H1 (cell line): ENCODE measurements at regions not wholly inside any gene's neighbourhood (a gene's known extent, or its start where the extent isn't known, plus 50 kb on each side); places are given as distances from the start of the nearest gene placed in this dataset.

Source experiments
- CTCF ChIA-PET: fragments of 300-600 bp; sonication (Branson Sonifier 250); formaldehyde crosslinking; loops from one replicate; lab custom pipeline; 2021; ENCODE audit not compliant: partially characterized antibody; lab: Charles Lee
- POLR2A ChIA-PET: fragments of 300-600 bp; sonication (Branson Sonifier 250); formaldehyde crosslinking; loops from one replicate; lab custom pipeline; 2021; ENCODE audit warnings: inconsistent platforms; ENCODE audit not compliant: partially characterized antibody; lab: Charles Lee
- DNase-seq, 2 experiments: peaks; one replicate each; pipeline versions ENCODE4 v3.0.0 to v3.0.0-alpha.2; 2010 to 2022; ENCODE audit warnings: low spot score in 2 of 2, low read depth in 1 of 2, mixed read lengths in 1 of 2
- FAIRE-seq: peaks from 2 replicates; lab custom pipeline; 2011; peaks lifted over from hg19 to GRCh38; lab: Jason Lieb, UNC
- H2AFZ ChIP-seq: 2 replicates; pipeline ENCODE4 v1.8.1; 2012; ENCODE audit warnings: low read length, inconsistent platforms
- H2AK5ac ChIP-seq: 2 replicates; pipeline ENCODE4 v1.6.1; 2013; ENCODE audit warnings: low read depth, low read length
- H2BK120ac ChIP-seq: replicated peaks from 2 replicates; pipeline ENCODE3; 2013; ENCODE audit warnings: low read depth, low read length, inconsistent platforms
- H2BK12ac ChIP-seq: 2 replicates; pipeline ENCODE4 v1.6.1; 2013; ENCODE audit warnings: low read depth, low read length
- H2BK15ac ChIP-seq: 2 replicates; pipeline ENCODE4 v1.6.1; 2013; ENCODE audit warnings: low read length
- H2BK20ac ChIP-seq: 2 replicates; pipeline ENCODE4 v1.6.1; 2013; ENCODE audit warnings: low read length
- H2BK5ac ChIP-seq: 2 replicates; pipeline ENCODE4 v1.6.1; 2013; ENCODE audit warnings: low read depth, low read length
- H3K14ac ChIP-seq: 2 replicates; pipeline ENCODE4 v1.6.1; 2013; ENCODE audit warnings: inconsistent platforms; ENCODE audit not compliant: insufficient read length
- H3K18ac ChIP-seq: 2 replicates; pipeline ENCODE4 v1.6.1; 2013; ENCODE audit warnings: low read length; ENCODE audit errors: extremely low read depth
- H3K23ac ChIP-seq: 2 replicates; pipeline ENCODE4 v1.6.1; 2013; ENCODE audit warnings: inconsistent platforms; ENCODE audit not compliant: insufficient read length
- H3K23me2 ChIP-seq: 2 replicates; pipeline ENCODE4 v1.6.1; 2013; ENCODE audit warnings: low read depth, low read length
- H3K27ac ChIP-seq: 2 replicates; pipeline ENCODE4 v1.6.1; 2011; ENCODE audit warnings: low read depth, low read length, inconsistent platforms
- H3K27me3 ChIP-seq, 4 experiments: replicated peaks in 1 of 4; 1 replicate in 1 of 4; 2 replicates in 3 of 4; pipeline versions ENCODE4 v1.6.1 to v1.8.1; 2011 to 2013; ENCODE audit warnings: low read length in 3 of 4, mild to moderate bottlenecking in 3 of 4, inconsistent platforms in 2 of 4, mixed read lengths in 2 of 4, moderate library complexity in 1 of 4; ENCODE audit not compliant: control insufficient read depth in 3 of 4, insufficient read depth in 3 of 4; ENCODE audit errors: extremely low read depth in 1 of 4
- H3K36me3 ChIP-seq, 4 experiments: 2 replicates each; pipeline versions ENCODE4 v1.6.1 to v1.8.1; 2011 to 2013; ENCODE audit warnings: mild to moderate bottlenecking in 4 of 4, low read length in 3 of 4, moderate library complexity in 2 of 4, control low read depth in 1 of 4, inconsistent platforms in 1 of 4; ENCODE audit not compliant: insufficient read depth in 4 of 4, control insufficient read depth in 2 of 4
- H3K4ac ChIP-seq: replicated peaks from 2 replicates; pipeline ENCODE3; 2013; ENCODE audit warnings: low read length, low read depth, mixed read lengths, inconsistent platforms; ENCODE audit not compliant: insufficient read length
- H3K4me1 ChIP-seq, 4 experiments: replicated peaks in 1 of 4; 1 replicate in 1 of 4; 2 replicates in 3 of 4; pipeline versions ENCODE4 v1.6.1 to v1.8.1; 2011 to 2013; ENCODE audit warnings: low read length in 3 of 4, inconsistent platforms in 2 of 4, mixed read lengths in 1 of 4; ENCODE audit not compliant: insufficient read depth in 4 of 4, control insufficient read depth in 3 of 4
- H3K4me2 ChIP-seq, 2 experiments: 2 replicates each; pipeline versions ENCODE4 v1.6.1 to v1.8.1; 2011 to 2013; ENCODE audit warnings: low read depth in 2 of 2, low read length in 2 of 2, control low read depth in 1 of 2, inconsistent platforms in 1 of 2, mild to moderate bottlenecking in 1 of 2; ENCODE audit not compliant: insufficient read depth in 1 of 2
- H3K4me3 ChIP-seq, 4 experiments: fragments of 200-600, 300-600 bp in 1 of 4; sonication (generic), shearing (Covaris generic), sonication (Bioruptor Twin) in 1 of 4; 2 replicates each; pipeline versions ENCODE4 v1.5.1 to v1.8.1; 2011 to 2016; ENCODE audit warnings: low read length in 4 of 4, low read depth in 3 of 4, control low read depth in 2 of 4, inconsistent platforms in 2 of 4, mild to moderate bottlenecking in 2 of 4, mixed read lengths in 1 of 4, moderate library complexity in 1 of 4; ENCODE audit not compliant: insufficient read depth in 2 of 4; ENCODE audit errors: extremely low read depth in 1 of 4
- H3K56ac ChIP-seq: replicated peaks from 2 replicates; pipeline ENCODE3; 2013; ENCODE audit warnings: low read depth, mild to moderate bottlenecking, mixed read lengths, low read length, inconsistent platforms; ENCODE audit not compliant: insufficient read length
- H3K79me1 ChIP-seq: 2 replicates; pipeline ENCODE4 v1.6.1; 2013; ENCODE audit warnings: low read depth, low read length, control low read depth
- H3K79me2 ChIP-seq, 2 experiments: 2 replicates each; pipeline versions ENCODE4 v1.6.1 to v1.8.1; 2012 to 2013; ENCODE audit warnings: low read length in 2 of 2, mild to moderate bottlenecking in 2 of 2, inconsistent platforms in 1 of 2; ENCODE audit not compliant: insufficient read depth in 2 of 2, control insufficient read depth in 1 of 2
- H3K9ac ChIP-seq, 4 experiments: replicated peaks in 1 of 4; 1 replicate in 1 of 4; 2 replicates in 3 of 4; pipeline versions ENCODE4 v1.6.1 to v1.8.1; 2011 to 2013; ENCODE audit warnings: low read depth in 3 of 4, low read length in 3 of 4, control low read depth in 2 of 4, mild to moderate bottlenecking in 2 of 4, moderate library complexity in 2 of 4, inconsistent platforms in 1 of 4; ENCODE audit errors: extremely low read depth in 1 of 4
- H3K9me3 ChIP-seq, 2 experiments: 2 replicates each; pipeline versions ENCODE4 v1.6.1 to v1.8.1; 2012 to 2013; ENCODE audit warnings: mild to moderate bottlenecking in 2 of 2, moderate library complexity in 2 of 2, control low read depth in 1 of 2, inconsistent platforms in 1 of 2, low read depth in 1 of 2, low read length in 1 of 2, mixed read lengths in 1 of 2; ENCODE audit not compliant: insufficient read depth in 2 of 2
- H4K20me1 ChIP-seq, 2 experiments: replicated peaks in 1 of 2; 2 replicates each; pipeline versions ENCODE3 to v1.8.1; 2011 to 2013; ENCODE audit warnings: inconsistent platforms in 2 of 2, low read length in 2 of 2, mild to moderate bottlenecking in 1 of 2; ENCODE audit not compliant: insufficient read depth in 2 of 2, control insufficient read depth in 1 of 2
- H4K5ac ChIP-seq: 2 replicates; pipeline ENCODE4 v1.6.1; 2013; ENCODE audit warnings: low read length, low read depth, mixed read lengths, inconsistent platforms; ENCODE audit not compliant: insufficient read length
- H4K8ac ChIP-seq: 2 replicates; pipeline ENCODE4 v1.8.0; 2013; ENCODE audit warnings: mild to moderate bottlenecking, moderate library complexity, low read length, inconsistent platforms; ENCODE audit not compliant: insufficient read depth; ENCODE audit errors: extremely low read depth
- H4K91ac ChIP-seq: replicated peaks from 2 replicates; pipeline ENCODE3; 2013; ENCODE audit warnings: low read length, mixed read lengths, inconsistent platforms; ENCODE audit not compliant: insufficient read length
- BCL11A ChIP-seq, 2 experiments: IDR thresholded peaks; one replicate each; pipeline ENCODE4 v1.6.1; 2011; ENCODE audit warnings: low read depth in 2 of 2, low read length in 2 of 2, mild to moderate bottlenecking in 2 of 2
- CBX5 ChIP-seq: fragments of 300-800, 300-1000 bp; sonication (generic); IDR thresholded peaks from 2 replicates; pipeline ENCODE4 v1.7.1; 2016; ENCODE audit warnings: antibody characterized with exemption, low read length, low read depth
- CBX8 ChIP-seq: fragments of 300-800, 300-1000 bp; sonication (generic); IDR thresholded peaks from 2 replicates; pipeline ENCODE4 v1.7.1; 2016; ENCODE audit warnings: low read depth, low read length, borderline replicate concordance
- E2F6 ChIP-seq: IDR thresholded peaks from 2 replicates; pipeline ENCODE4 v1.6.1; 2012; ENCODE audit warnings: inconsistent platforms
- KDM5A ChIP-seq: fragments of 200-600 bp; IDR thresholded peaks from 2 replicates; pipeline ENCODE4 v1.7.1; 2012; ENCODE audit warnings: mild to moderate bottlenecking, low read length, inconsistent platforms, mixed read lengths
- NRF1 ChIP-seq: IDR thresholded peaks from 2 replicates; pipeline ENCODE4 v1.6.1; 2011; ENCODE audit warnings: mild to moderate bottlenecking, low read depth, low read length, improper control_type of control experiment
- POLR2AphosphoS5 ChIP-seq: IDR thresholded peaks from 2 replicates; pipeline ENCODE4 v1.6.1; 2011; ENCODE audit warnings: low read depth, low read length
- SAP30 ChIP-seq: fragments of 300-600 bp; sonication (generic); IDR thresholded peaks from 2 replicates; pipeline ENCODE4 v1.7.1; 2012; ENCODE audit warnings: low read length, moderate library complexity, mild to moderate bottlenecking, inconsistent platforms; ENCODE audit not compliant: insufficient read depth, insufficient replicate concordance
- TBP ChIP-seq: IDR thresholded peaks from 2 replicates; pipeline ENCODE4 v1.6.1; 2011; ENCODE audit warnings: low read depth, low read length, improper control_type of control experiment
- ZNF274 ChIP-seq: IDR thresholded peaks from 2 replicates; pipeline ENCODE4 v1.7.0; 2012; ENCODE audit warnings: low read length, borderline replicate concordance; ENCODE audit errors: extremely low read depth
- WGBS, 2 experiments: shearing (Covaris generic) in 1 of 2; methylation state at CpG; one replicate each; pipeline versions ENCODE4 v1.1.6 to v1.1.7; 2013 to 2015; ENCODE audit warnings: low lambda C conversion rate in 2 of 2, mixed read lengths in 2 of 2, inconsistent platforms in 1 of 2, low coverage in 1 of 2, missing lambda C conversion rate in 1 of 2; ENCODE audit not compliant: insufficient replicate concordance in 2 of 2, insufficient coverage in 1 of 2, insufficient read length in 1 of 2; ENCODE audit errors: extremely low coverage in 1 of 2, missing lambda C conversion rate in 1 of 2; 5-methylcytosine and 5-hydroxymethylcytosine counted together

GRCh38 chr6:9522101-9522500, 892.8 kb downstream of the TFAP2A start:
- no peak overlapping the region for H4K8ac ChIP-seq
- H3K4me2 ChIP-seq = no peak overlapping the region
- H2AFZ ChIP-seq = no peak overlapping the region
- no peaks in the 10 kb centered on the region for H3K27me3 ChIP-seq
- H3K56ac ChIP-seq = no peak overlapping the region
- no peaks in the 10 kb centered on the region for H3K23me2 ChIP-seq
- H3K4ac ChIP-seq = no peak overlapping the region
- no peak overlapping the region for H2BK15ac ChIP-seq
- no peak overlapping the region for H2BK120ac ChIP-seq
- no peak overlapping the region for H2BK5ac ChIP-seq
- ChIA-PET POLR2A (no interaction called here), CTCF (interaction anchor here (0.7 kb wide), 1 partner anchor 190 kb away, joined by 3 read pairs; no protein-coding TSS in a partner anchor)
- no peaks in the 10 kb centered on the region for H4K20me1 ChIP-seq
- H3K9ac ChIP-seq = no peak overlapping the region
- H3K23ac ChIP-seq = no peak overlapping the region
- H3K79me1 ChIP-seq = no peaks in the 10 kb centered on the region
- no peaks in the 10 kb centered on the region for H3K36me3 ChIP-seq
- no peak overlapping the region for H2BK20ac ChIP-seq
- WGBS, 2 experiments = 86% methylated on average over 3 of the region's 3 CpGs; no CpG with 5 or more reads in 1 of the 2 experiments
- H3K4me1 ChIP-seq = no peaks in the 10 kb centered on the region
- H3K27ac ChIP-seq = no peak overlapping the region
- DNase-seq = no peak
- no peak overlapping the region for H4K5ac ChIP-seq
- H3K79me2 ChIP-seq = no peaks in the 10 kb centered on the region
- H2BK12ac ChIP-seq = no peak overlapping the region
- no peak overlapping the region for H3K4me3 ChIP-seq
- no peak overlapping the region for H2AK5ac ChIP-seq
- no peak for FAIRE-seq
- H3K18ac ChIP-seq = no peak overlapping the region
- no peak overlapping the region for H4K91ac ChIP-seq
- H3K14ac ChIP-seq = no peak overlapping the region
- TF ChIP-seq CBX5 (no peak), KDM5A (no peak), SAP30 (no peak), TBP (no peak), E2F6 (no peak), POLR2AphosphoS5 (no peak), CBX8 (no peak), ZNF274 (no peak), BCL11A (IDR thresholded peaks at IDR 0.05; ENCODE audit: low read depth in 2 of 2, low read length in 2 of 2) (no peak), NRF1 (no peak)
- H3K9me3 ChIP-seq = no peaks in the 10 kb centered on the region
